ENCODE measurements at regions not wholly inside any gene's neighbourhood (a gene's known extent, or its start where the extent isn't known, plus 50 kb on each side); places are given as distances from the start of the nearest gene placed in this dataset.
"Not testable (repeated sequence)": the region's sequence is repeated elsewhere in the genome, so short reads cannot be mapped to it uniquely, and the experiment has no call there.

- DNase-seq (ENCODE audit: low read depth) = no peak
Observed at GRCh38 chr2:221761260-221761659, 189.2 kb upstream of the EPHA4 start.

GRCh38 chr2:221758076-221758475 is 186.0 kb upstream of the EPHA4 start:
- DNase-seq (ENCODE audit: low read depth) = no peak

- no peak for DNase-seq (ENCODE audit: low read depth)
Observed at GRCh38 chr2:221753401-221753800, 181.3 kb upstream of the EPHA4 start.

GRCh38 chr2:221752781-221753180 is 180.7 kb upstream of the EPHA4 start:
- DNase-seq (ENCODE audit: low read depth) = no peak

GRCh38 chr2:221750316-221750715 is 178.2 kb upstream of the EPHA4 start:
- no peak for DNase-seq (ENCODE audit: low read depth)

GRCh38 chr2:221747289-221747972 is 175.3 kb upstream of the EPHA4 start:
- no peak for DNase-seq (ENCODE audit: low read depth)

- no peak for DNase-seq (ENCODE audit: low read depth)
Observed at GRCh38 chr2:221741496-221742211, 169.6 kb upstream of the EPHA4 start.

GRCh38 chr2:221731432-221732145 is 159.5 kb upstream of the EPHA4 start:
- DNase-seq (ENCODE audit: low read depth) = no peak

GRCh38 chr2:221726894-221727513 is 154.9 kb upstream of the EPHA4 start:
- DNase-seq (ENCODE audit: low read depth) = no peak

- no peak for DNase-seq (ENCODE audit: low read depth)
Observed at GRCh38 chr2:221724631-221725203, 152.6 kb upstream of the EPHA4 start.

GRCh38 chr2:221724117-221724516 is 152.0 kb upstream of the EPHA4 start:
- not testable (repeated sequence) for DNase-seq (ENCODE audit: low read depth)

GRCh38 chr2:221716426-221717303 is 144.6 kb upstream of the EPHA4 start:
- DNase-seq (ENCODE audit: low read depth) = peak; percentile 5

- no peak for DNase-seq (ENCODE audit: low read depth)
Observed at GRCh38 chr2:221715523-221716247, 143.6 kb upstream of the EPHA4 start.

GRCh38 chr2:221710744-221711143 is 138.6 kb upstream of the EPHA4 start:
- no peak for DNase-seq (ENCODE audit: low read depth)

GRCh38 chr2:221708902-221709301 is 136.8 kb upstream of the EPHA4 start:
- no peak for DNase-seq (ENCODE audit: low read depth)

GRCh38 chr2:221705185-221705877 is 133.2 kb upstream of the EPHA4 start:
- no peak for DNase-seq (ENCODE audit: low read depth)

GRCh38 chr2:221704442-221704841 is 132.3 kb upstream of the EPHA4 start:
- no peak for DNase-seq (ENCODE audit: low read depth)

- no peak for DNase-seq (ENCODE audit: low read depth)
Observed at GRCh38 chr2:221693365-221693764, 121.3 kb upstream of the EPHA4 start.

GRCh38 chr2:221691571-221691970 is 119.5 kb upstream of the EPHA4 start:
- DNase-seq (ENCODE audit: low read depth) = no peak

- no peak for DNase-seq (ENCODE audit: low read depth)
Observed at GRCh38 chr2:221689140-221689539, 117.0 kb upstream of the EPHA4 start.
